AG09309 (cell line): ENCODE measurements at regions not wholly inside any gene's neighbourhood (a gene's known extent, or its start where the extent isn't known, plus 50 kb on each side); places are given as distances from the start of the nearest gene placed in this dataset.

Source experiments
- DNase-seq: peaks from one replicate; pipeline ENCODE4 v3.0.0-alpha.2; 2010; ENCODE audit warnings: low read depth
- H3K4me3 ChIP-seq: 2 replicates; pipeline ENCODE4 v1.5.1; 2011; ENCODE audit warnings: mild to moderate bottlenecking, low read depth, low read length, moderate library complexity; ENCODE audit not compliant: control insufficient read depth
- CTCF ChIP-seq: IDR thresholded peaks from 2 replicates; pipeline ENCODE4 v1.5.1; 2011; ENCODE audit warnings: mild to moderate bottlenecking, low read depth, low read length, inconsistent platforms; ENCODE audit not compliant: insufficient read depth, control insufficient read depth; ENCODE audit errors: missing control alignments

DNA sequence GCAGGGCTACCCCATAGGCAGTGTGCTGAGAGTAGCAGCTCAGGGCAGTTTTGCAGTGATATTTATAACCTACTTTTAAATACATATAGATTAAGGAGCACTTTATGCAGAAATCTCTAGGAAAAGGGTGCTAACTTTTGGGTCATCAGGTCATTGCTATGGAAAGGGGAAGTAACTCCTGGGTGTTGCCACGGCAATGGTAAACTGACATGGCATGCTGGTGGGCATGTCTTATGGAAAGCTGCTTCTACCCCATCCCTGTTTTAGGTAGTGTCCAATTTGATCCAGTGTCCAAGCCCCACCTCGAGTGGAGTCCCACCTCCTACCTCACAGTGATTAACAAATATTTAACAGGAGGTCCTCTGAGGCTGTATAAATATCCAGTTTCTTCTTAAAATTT, 56.8 kb upstream of the XPA start:
- no peak for TF ChIP-seq CTCF
- DNase-seq = no peak
- H3K4me3 ChIP-seq = no peak overlapping the region

GRCh38 chr9:97755618-97756267, 58.6 kb upstream of the XPA start:
- H3K4me3 ChIP-seq = no peak overlapping the region
- no peak for TF ChIP-seq CTCF
- no peak for DNase-seq

DNA sequence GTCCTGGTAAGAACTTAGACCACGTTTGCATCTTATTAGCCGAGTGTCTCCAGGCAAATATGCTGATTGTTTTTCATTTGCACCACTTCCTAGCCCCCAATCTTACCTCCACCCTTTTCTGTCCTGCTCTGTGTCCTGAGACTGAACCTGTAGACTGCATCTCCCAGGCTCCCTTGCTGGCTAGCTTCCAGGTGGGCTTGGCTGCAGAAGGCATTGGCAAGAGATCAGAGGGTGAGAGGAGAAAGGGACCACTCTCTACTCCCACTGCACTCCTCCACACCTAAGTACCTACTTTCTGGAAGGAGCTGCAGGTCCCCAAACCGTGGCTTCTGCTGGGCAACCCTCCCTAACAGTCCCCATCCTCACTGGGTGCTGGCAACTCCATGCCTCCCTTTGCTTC, 59.9 kb upstream of the XPA start:
- no peak overlapping the region for H3K4me3 ChIP-seq
- no peak for TF ChIP-seq CTCF
- DNase-seq = no peak

DNA sequence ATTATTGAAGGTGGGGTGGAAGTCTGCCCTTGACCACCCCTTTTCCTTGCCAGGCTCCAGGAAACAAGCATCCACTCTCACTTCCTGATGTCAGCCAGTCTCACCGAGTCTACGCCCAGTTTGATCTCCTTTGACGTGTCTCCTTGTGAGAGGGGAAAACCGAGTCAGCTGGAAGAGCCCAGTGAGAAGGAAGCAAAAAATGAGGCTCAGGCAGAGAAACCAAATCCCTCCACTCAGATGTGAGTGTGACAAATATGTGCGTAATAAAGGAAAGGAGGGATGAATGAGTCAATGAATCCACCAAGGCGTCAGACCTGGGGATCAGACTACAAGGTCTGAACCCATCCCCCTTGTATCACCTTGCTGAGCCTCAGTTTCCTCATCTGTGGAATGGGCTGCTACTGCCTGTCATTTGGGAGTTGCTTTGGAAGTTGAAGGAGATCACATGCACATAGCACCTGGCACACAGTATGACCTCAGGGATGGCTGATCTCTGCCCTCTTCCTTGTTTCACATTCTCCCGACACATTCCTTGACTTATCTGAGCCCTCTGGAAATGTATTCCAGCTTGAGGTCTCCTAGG, 61.3 kb upstream of the XPA start:
- H3K4me3 ChIP-seq = no peak overlapping the region
- DNase-seq = no peak
- no peak for TF ChIP-seq CTCF

- H3K4me3 ChIP-seq = no peak overlapping the region
- DNase-seq = no peak
- no peak for TF ChIP-seq CTCF
These were observed 62.6 kb upstream of the XPA start for GRCh38 chr9:97759581-97760288.

DNA sequence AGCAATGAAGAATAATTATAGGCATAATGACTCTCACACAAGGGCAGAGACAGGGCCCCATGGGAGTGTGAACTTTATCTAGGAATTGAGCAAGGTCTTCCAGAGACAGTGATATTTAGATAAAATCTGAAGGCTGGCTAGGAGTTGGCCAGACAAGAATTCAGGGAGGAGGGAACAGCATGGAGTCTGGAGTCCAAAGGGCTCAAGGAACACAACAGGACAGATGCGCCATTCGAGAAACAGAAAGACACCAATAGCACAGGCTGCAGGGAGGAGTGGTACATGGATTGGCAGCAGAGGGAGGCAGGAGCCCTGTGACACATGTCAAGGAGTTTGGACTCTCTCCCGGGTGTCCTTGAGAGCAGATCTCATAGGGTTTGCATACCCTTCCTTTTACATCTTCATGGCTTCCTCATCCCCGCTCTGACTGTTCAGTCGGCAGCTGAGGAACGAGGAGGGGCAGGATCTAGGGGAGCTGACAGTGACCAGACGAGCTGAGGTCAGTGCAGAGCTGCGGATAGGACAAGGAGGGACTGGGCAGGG, 64.0 kb upstream of the XPA start:
- no peak for TF ChIP-seq CTCF
- DNase-seq = no peak
- no peak overlapping the region for H3K4me3 ChIP-seq
